HEK293T (cell line): ENCODE measurements at regions not wholly inside any gene's neighbourhood (a gene's known extent, or its start where the extent isn't known, plus 50 kb on each side); places are given as distances from the start of the nearest gene placed in this dataset.

Source experiments
- BHLHE40 ChIP-seq: fragments of 450-650 bp; IDR thresholded peaks from 2 replicates; pipeline ENCODE4 v1.6.1; 2016; ENCODE audit warnings: mild to moderate bottlenecking, moderate library complexity, borderline replicate concordance
- FOXA1 ChIP-seq: fragments of 450-650 bp; IDR thresholded peaks from 2 replicates; pipeline ENCODE4 v1.6.1; 2016; ENCODE audit warnings: mild to moderate bottlenecking
- FOXM1 ChIP-seq: fragments of 450-650 bp; IDR thresholded peaks from 2 replicates; pipeline ENCODE4 v1.6.1; 2017; ENCODE audit warnings: mild to moderate bottlenecking, borderline replicate concordance
- HDGF ChIP-seq: fragments of 450-650 bp; IDR thresholded peaks from 2 replicates; pipeline ENCODE4 v1.6.1; 2017; ENCODE audit warnings: antibody characterized with exemption, borderline replicate concordance
- SP1 ChIP-seq: fragments of 450-650 bp; IDR thresholded peaks from 2 replicates; pipeline ENCODE4 v1.6.1; 2017

GRCh38 chr4:177974461-177974860 lies 532.2 kb upstream of the AGA start:
- TF ChIP-seq BHLHE40 (no peak), FOXM1 (no peak), FOXA1 (no peak), SP1 (no peak), HDGF (no peak)
